ENCODE measurements at regions not wholly inside any gene's neighbourhood (a gene's known extent, or its start where the extent isn't known, plus 50 kb on each side); places are given as distances from the start of the nearest gene placed in this dataset.

- Histone ChIP-seq H2AFZ (ENCODE audit: insufficient read depth, low read depth, low read length, poor library complexity, severe bottlenecking) (no peak overlapping the region), H3K27me3 (replicated peaks in 1 of 4; ENCODE audit: control extremely low read depth in 1 of 4, control insufficient read depth in 3 of 4, insufficient read depth in 4 of 4, low read length in 3 of 4) (peaks cover 0 to 6% (median 0%) of the 10 kb centered on the region in 4 experiments), H3K4me2 (replicated peaks; ENCODE audit: low read depth, low read length, poor library complexity, severe bottlenecking) (no peak overlapping the region), H3K4me3 (ENCODE audit: control extremely low read depth in 1 of 5, extremely low read depth in 1 of 5, insufficient read depth in 1 of 5, low read depth in 2 of 5, low read length in 4 of 5) (no peak overlapping the region), H3K27ac (ENCODE audit: low read length in 2 of 2) (no peak overlapping the region), H4K20me1 (ENCODE audit: control insufficient read depth, insufficient read depth, low read length, poor library complexity, severe bottlenecking) (no peaks in the 10 kb centered on the region), H3K4me1 (ENCODE audit: control insufficient read depth in 2 of 2, insufficient read depth in 2 of 2, low read length in 2 of 2) (no peaks in the 10 kb centered on the region), H3K36me3 (replicated peaks in 1 of 2; ENCODE audit: control extremely low read depth in 1 of 2, control insufficient read depth in 1 of 2, extremely low read depth in 1 of 2, insufficient read depth in 2 of 2, low read length in 1 of 2) (no peaks in the 10 kb centered on the region), H3K9ac (ENCODE audit: low read length) (no peak overlapping the region), H3K9me3 (ENCODE audit: control extremely low read depth in 1 of 3, control insufficient read depth in 2 of 3, insufficient read depth in 1 of 3, low read length in 2 of 3) (no peaks in the 10 kb centered on the region), H3K79me2 (ENCODE audit: control insufficient read depth, insufficient read depth, low read length) (no peaks in the 10 kb centered on the region)
- TF ChIP-seq EZH2 (IDR thresholded peaks at IDR 0.05; ENCODE audit: borderline replicate concordance, insufficient read depth, low read depth, low read length, poor library complexity, severe bottlenecking) (no peak), CTCF (IDR thresholded peaks at IDR 0.05) (no peak)
- H3K4me1 Mint-ChIP-seq, result no peaks in the 10 kb centered on the region
- H3K27me3 Mint-ChIP-seq, result peaks cover 11% of the 10 kb centered on the region
- DNase-seq, result no peak
- intact Hi-C loops (cut with micrococcal nuclease), result no loop called here
- H3K9me3 Mint-ChIP-seq (ENCODE audit: insufficient read depth), result no peaks in the 10 kb centered on the region
- ATAC-seq (ENCODE audit: low read depth), result no peak
- H3K27ac Mint-ChIP-seq, result no peak overlapping the region
- ChIA-PET POLR2A (no interaction called here), CTCF (no interaction called here)
- WGBS (ENCODE audit: insufficient coverage), result no CpG with 5 or more reads among the region's 1 CpG
- no peak overlapping the region for H3K4me3 Mint-ChIP-seq
Measured at GRCh38 chr2:200104015-200104414, 148.6 kb downstream of the MAIP1 start.

- ATAC-seq (ENCODE audit: low read depth) (no peak), DNase-seq (no peak)
- Histone ChIP-seq H3K4me1 (ENCODE audit: control insufficient read depth in 2 of 2, insufficient read depth in 2 of 2, low read length in 2 of 2) (no peaks in the 10 kb centered on the region), H3K9ac (ENCODE audit: low read length) (no peak overlapping the region), H3K4me2 (replicated peaks; ENCODE audit: low read depth, low read length, poor library complexity, severe bottlenecking) (no peak overlapping the region), H3K79me2 (ENCODE audit: control insufficient read depth, insufficient read depth, low read length) (no peaks in the 10 kb centered on the region), H3K9me3 (ENCODE audit: control extremely low read depth in 1 of 3, control insufficient read depth in 2 of 3, insufficient read depth in 1 of 3, low read length in 2 of 3) (no peaks in the 10 kb centered on the region), H3K4me3 (ENCODE audit: control extremely low read depth in 1 of 5, extremely low read depth in 1 of 5, insufficient read depth in 1 of 5, low read depth in 2 of 5, low read length in 4 of 5) (no peak overlapping the region), H3K27me3 (replicated peaks in 1 of 4; ENCODE audit: control extremely low read depth in 1 of 4, control insufficient read depth in 3 of 4, insufficient read depth in 4 of 4, low read length in 3 of 4) (peaks cover 0 to 6% (median 0%) of the 10 kb centered on the region in 4 experiments), H3K27ac (ENCODE audit: low read length in 2 of 2) (no peak overlapping the region), H4K20me1 (ENCODE audit: control insufficient read depth, insufficient read depth, low read length, poor library complexity, severe bottlenecking) (no peaks in the 10 kb centered on the region), H2AFZ (ENCODE audit: insufficient read depth, low read depth, low read length, poor library complexity, severe bottlenecking) (no peak overlapping the region), H3K36me3 (replicated peaks in 1 of 2; ENCODE audit: control extremely low read depth in 1 of 2, control insufficient read depth in 1 of 2, extremely low read depth in 1 of 2, insufficient read depth in 2 of 2, low read length in 1 of 2) (no peaks in the 10 kb centered on the region)
- intact Hi-C loops (cut with micrococcal nuclease), result no loop called here
- POLR2A ChIA-PET, result no interaction called here
- CTCF ChIA-PET, result no interaction called here
- H3K27me3 Mint-ChIP-seq, result peaks cover 20% of the 10 kb centered on the region
- no peak overlapping the region for H3K27ac Mint-ChIP-seq
- H3K4me1 Mint-ChIP-seq, result no peaks in the 10 kb centered on the region
- no peaks in the 10 kb centered on the region for H3K9me3 Mint-ChIP-seq (ENCODE audit: insufficient read depth)
- no peak for TF ChIP-seq EZH2 (IDR thresholded peaks at IDR 0.05; ENCODE audit: borderline replicate concordance, insufficient read depth, low read depth, low read length, poor library complexity, severe bottlenecking)
- no peak for TF ChIP-seq CTCF (IDR thresholded peaks at IDR 0.05)
- H3K4me3 Mint-ChIP-seq, result no peak overlapping the region
- 95% methylated on average over 5 of the region's 6 CpGs for WGBS (ENCODE audit: insufficient coverage)
Measured at GRCh38 chr2:200107514-200108217, 152.3 kb downstream of the MAIP1 start.

Data from B cell (primary cell).